Thoracic aorta (tissue), 2 donors: ENCODE measurements at regions not wholly inside any gene's neighbourhood (a gene's known extent, or its start where the extent isn't known, plus 50 kb on each side); places are given as distances from the start of the nearest gene placed in this dataset.
"Not testable (repeated sequence)": the region's sequence is repeated elsewhere in the genome, so short reads cannot be mapped to it uniquely, and the experiment has no call there.

ENCODE experiments used
- ATAC-seq: fragments of 150-250 bp; one replicate; pipeline ENCODE4 v1.8.0; 2017; ENCODE audit warnings: low read depth; ENCODE audit not compliant: insufficient number of reproducible peaks, low FRiP score
- DNase-seq: peaks from one replicate; pipeline ENCODE4 v3.0.0-alpha.2; 2020; ENCODE audit warnings: low spot score
- H3K27ac ChIP-seq, 2 donors: fragments of 200-600 bp; sonication (generic); 1 replicate in 1 of 2; 2 replicates in 1 of 2; pipeline ENCODE4 v1.5.1; 2016; ENCODE audit warnings: mild to moderate bottlenecking in 2 of 2, moderate library complexity in 2 of 2
- H3K27me3 ChIP-seq: fragments of 200-600 bp; sonication (generic); replicated peaks from 2 replicates; pipeline ENCODE4 v1.6.0; 2016; ENCODE audit warnings: mild to moderate bottlenecking; ENCODE audit not compliant: insufficient read depth
- H3K36me3 ChIP-seq: fragments of 200-600 bp; sonication (generic); one replicate; pipeline ENCODE4 v1.5.1; 2016
- H3K4me1 ChIP-seq, 2 donors: fragments of 200-600 bp; sonication (generic); 1 replicate in 1 of 2; 2 replicates in 1 of 2; pipeline versions ENCODE4 v1.5.1 to v1.6.0; 2016; ENCODE audit warnings: low read depth in 2 of 2, mild to moderate bottlenecking in 1 of 2; ENCODE audit not compliant: control insufficient read depth in 1 of 2
- H3K4me3 ChIP-seq: fragments of 200-600 bp; sonication (generic); 2 replicates; pipeline ENCODE4 v1.5.1; 2016; ENCODE audit warnings: mild to moderate bottlenecking
- H3K9me3 ChIP-seq: fragments of 200-600 bp; sonication (generic); 2 replicates; pipeline ENCODE4 v1.5.1; 2016

GRCh38 chr21:6428498-6429092, 4092.8 kb upstream of the TPTE start:
- not testable (repeated sequence) for H3K4me1 ChIP-seq, ATAC-seq, H3K27ac ChIP-seq, H3K36me3 ChIP-seq, H3K4me3 ChIP-seq, H3K9me3 ChIP-seq, H3K27me3 ChIP-seq, DNase-seq

DNA sequence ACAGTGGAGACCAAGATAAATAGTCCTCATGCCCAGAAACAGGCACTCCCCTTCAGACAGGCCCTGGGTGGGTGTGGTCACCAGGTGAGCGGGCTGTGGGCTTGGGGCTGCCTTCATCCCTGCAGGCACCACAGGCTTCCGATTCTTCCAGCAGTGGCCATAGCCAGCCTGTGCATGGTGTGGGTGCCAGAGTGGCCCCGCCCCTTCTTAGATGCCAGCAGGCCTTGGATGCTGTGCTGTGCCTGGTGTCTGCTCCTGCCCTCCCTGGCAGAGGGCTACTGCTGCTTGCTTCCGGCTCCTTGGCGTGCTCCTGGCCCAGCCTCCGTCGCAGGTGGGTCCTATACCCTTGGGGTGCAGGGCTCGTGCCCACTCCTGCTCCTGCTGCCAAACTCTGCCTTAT, 4091.5 kb upstream of the TPTE start:
- not testable (repeated sequence) for H3K9me3 ChIP-seq, H3K27ac ChIP-seq, H3K4me3 ChIP-seq, H3K27me3 ChIP-seq, DNase-seq, H3K36me3 ChIP-seq, ATAC-seq, H3K4me1 ChIP-seq

GRCh38 chr21:6433149-6433548, 4088.2 kb upstream of the TPTE start:
- DNase-seq, H3K4me1 ChIP-seq, H3K9me3 ChIP-seq, H3K4me3 ChIP-seq, ATAC-seq, H3K36me3 ChIP-seq, H3K27ac ChIP-seq, H3K27me3 ChIP-seq: not testable (repeated sequence)

GRCh38 chr21:6436205-6436604, 4085.2 kb upstream of the TPTE start:
- H3K4me3 ChIP-seq, H3K27me3 ChIP-seq, ATAC-seq, H3K9me3 ChIP-seq, H3K36me3 ChIP-seq, DNase-seq, H3K4me1 ChIP-seq, H3K27ac ChIP-seq: not testable (repeated sequence)

GRCh38 chr21:6436971-6437833, 4084.2 kb upstream of the TPTE start:
- not testable (repeated sequence) for H3K9me3 ChIP-seq, H3K36me3 ChIP-seq, DNase-seq, H3K4me3 ChIP-seq, H3K27ac ChIP-seq, H3K27me3 ChIP-seq, H3K4me1 ChIP-seq
- ATAC-seq = peak; percentile 60

- not testable (repeated sequence) for H3K36me3 ChIP-seq, H3K9me3 ChIP-seq, H3K4me3 ChIP-seq, H3K4me1 ChIP-seq, H3K27me3 ChIP-seq, ATAC-seq, H3K27ac ChIP-seq, DNase-seq
Measured at GRCh38 chr21:6437834-6438187, 4083.6 kb upstream of the TPTE start.

- not testable (repeated sequence) for H3K9me3 ChIP-seq, ATAC-seq, H3K27ac ChIP-seq, H3K36me3 ChIP-seq, H3K4me1 ChIP-seq, H3K27me3 ChIP-seq, H3K4me3 ChIP-seq, DNase-seq
Measured at GRCh38 chr21:6439058-6439457, 4082.3 kb upstream of the TPTE start.

GRCh38 chr21:6454648-6455340, 4066.6 kb upstream of the TPTE start:
- H3K36me3 ChIP-seq, H3K27ac ChIP-seq, ATAC-seq, H3K9me3 ChIP-seq, DNase-seq, H3K4me1 ChIP-seq, H3K4me3 ChIP-seq, H3K27me3 ChIP-seq: not testable (repeated sequence)

GRCh38 chr21:6456011-6456661, 4065.2 kb upstream of the TPTE start:
- peak; percentile 43 for ATAC-seq
- not testable (repeated sequence) for H3K27me3 ChIP-seq, DNase-seq

GRCh38 chr21:6459761-6460160, 4061.6 kb upstream of the TPTE start:
- H3K36me3 ChIP-seq, H3K27ac ChIP-seq, H3K4me3 ChIP-seq, DNase-seq, ATAC-seq, H3K9me3 ChIP-seq, H3K4me1 ChIP-seq, H3K27me3 ChIP-seq: not testable (repeated sequence)

More at GRCh38 chr21:6456011-6456661, 4065.2 kb upstream of the TPTE start:
- H3K4me1 ChIP-seq, H3K27ac ChIP-seq, H3K4me3 ChIP-seq, H3K9me3 ChIP-seq, H3K36me3 ChIP-seq: not testable (repeated sequence)

GRCh38 chr21:6461358-6461757, 4060.0 kb upstream of the TPTE start:
- H3K27me3 ChIP-seq, H3K27ac ChIP-seq, H3K4me3 ChIP-seq, H3K9me3 ChIP-seq, ATAC-seq, H3K36me3 ChIP-seq, H3K4me1 ChIP-seq, DNase-seq: not testable (repeated sequence)

- not testable (repeated sequence) for H3K27ac ChIP-seq, H3K4me3 ChIP-seq, H3K27me3 ChIP-seq, ATAC-seq, H3K4me1 ChIP-seq, DNase-seq, H3K9me3 ChIP-seq, H3K36me3 ChIP-seq
Measured at GRCh38 chr21:6464419-6464818, 4057.0 kb upstream of the TPTE start.
